Testis (tissue), 2 donors: ENCODE measurements at regions not wholly inside any gene's neighbourhood (a gene's known extent, or its start where the extent isn't known, plus 50 kb on each side); places are given as distances from the start of the nearest gene placed in this dataset.

Experiments used
- CTCF ChIP-seq, 3 experiments: fragments of 450-650 bp in 2 of 3; fragments of 200-600 bp in 1 of 3; sonication (generic) in 1 of 3; IDR thresholded peaks; one replicate each; pipeline ENCODE4 v1.5.1; 2016 to 2019; ENCODE audit warnings: antibody characterized with exemption in 3 of 3, mild to moderate bottlenecking in 2 of 3, moderate library complexity in 1 of 3
- POLR2A ChIP-seq: fragments of 450-650 bp; IDR thresholded peaks from one replicate; pipeline ENCODE4 v1.6.1; 2017; ENCODE audit warnings: antibody characterized with exemption, mild to moderate bottlenecking, moderate library complexity

- TF ChIP-seq CTCF (IDR thresholded peaks at IDR 0.05) = no peak
- no peak for TF ChIP-seq POLR2A
These were observed 236.8 kb downstream of the LY86 start for GRCh38 chr6:6825193-6825784.
